HG02852 (cell line): ENCODE measurements at regions not wholly inside any gene's neighbourhood (a gene's known extent, or its start where the extent isn't known, plus 50 kb on each side); places are given as distances from the start of the nearest gene placed in this dataset.
"Not testable (repeated sequence)": the region's sequence is repeated elsewhere in the genome, so short reads cannot be mapped to it uniquely, and the experiment has no call there.

Experiments
- ATAC-seq: cut with Tn5 transposase; IDR thresholded peaks from one replicate; pipeline ENCODE4 v1.9.1; 2021; ENCODE audit warnings: mild to moderate bottlenecking, moderate library complexity; ENCODE audit not compliant: unreplicated experiment

DNA sequence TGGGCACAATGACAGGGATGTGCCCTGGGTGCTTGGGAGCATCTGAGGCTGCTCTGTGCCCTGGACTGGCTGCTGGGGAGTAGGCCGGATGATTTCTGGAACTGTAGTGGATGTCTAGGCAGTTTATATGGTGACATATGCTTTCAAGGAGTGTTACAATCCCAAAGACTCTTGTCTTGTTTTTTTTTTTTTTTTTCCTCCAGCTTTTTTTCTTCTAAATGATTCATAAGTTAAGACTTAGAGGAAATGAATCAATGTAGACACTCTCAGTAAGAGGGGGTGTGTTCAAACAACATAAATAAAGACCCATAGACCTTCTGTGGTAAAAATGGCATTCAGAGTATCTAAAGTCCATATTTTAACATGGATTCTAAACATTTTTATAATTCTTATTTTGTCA lies 706.1 kb upstream of the GOLIM4 start:
- no peak for ATAC-seq

DNA sequence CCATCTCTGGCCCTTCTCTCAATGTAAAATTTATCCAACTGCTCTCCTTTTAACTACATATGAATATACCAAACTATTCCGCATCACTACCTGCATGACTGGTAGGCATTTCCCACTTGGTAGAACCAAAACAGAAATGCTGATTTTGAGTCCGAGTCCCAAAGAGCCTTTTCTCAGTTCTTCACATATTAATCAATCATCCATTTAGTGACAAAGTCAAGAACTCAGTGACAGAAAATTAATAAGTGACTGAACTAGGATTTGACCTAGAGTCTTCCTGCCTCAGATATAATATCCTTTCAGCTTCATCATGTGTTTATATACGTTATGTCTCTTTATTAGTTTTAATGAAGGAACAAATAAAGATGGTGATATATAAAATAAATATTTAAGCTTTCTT lies 700.6 kb upstream of the GOLIM4 start:
- ATAC-seq, result no peak

DNA sequence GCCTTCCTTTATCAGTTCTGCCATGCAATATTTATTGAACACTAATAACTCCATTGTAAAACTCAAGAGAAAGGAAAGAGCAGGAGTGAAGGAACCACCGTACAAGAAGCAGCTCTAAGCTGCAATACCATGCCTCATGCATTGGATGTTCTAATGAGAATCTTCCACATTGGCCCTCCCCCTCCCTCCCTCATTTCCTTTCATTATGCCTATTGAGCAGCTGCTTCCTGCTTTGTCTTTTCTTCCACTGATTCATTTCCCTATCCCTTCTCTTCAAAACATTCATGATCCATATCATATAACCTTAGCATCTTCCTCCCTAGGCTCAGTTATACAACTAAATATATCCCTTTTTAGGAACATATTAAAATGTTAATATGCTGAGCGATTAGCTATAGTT lies 698.7 kb upstream of the GOLIM4 start:
- no peak for ATAC-seq

DNA sequence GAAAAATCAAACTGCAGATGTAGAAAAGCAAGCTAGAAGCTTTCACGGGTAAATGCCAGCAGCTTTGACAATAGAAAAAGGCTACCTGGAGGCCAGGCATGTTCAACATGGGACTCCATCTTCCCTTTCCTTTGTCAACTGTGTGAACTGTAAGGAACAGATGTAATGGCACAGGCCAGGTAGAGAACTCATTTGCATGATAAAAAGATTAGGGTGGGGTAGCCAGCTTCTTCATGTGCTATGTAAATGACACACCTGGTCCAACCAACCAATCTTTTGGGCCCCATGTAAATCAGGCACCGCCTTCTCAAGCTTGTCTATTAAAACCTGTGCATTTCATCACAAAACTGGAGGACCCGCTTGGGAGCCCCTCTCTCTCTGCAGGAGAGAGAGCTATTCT lies 686.5 kb upstream of the GOLIM4 start:
- ATAC-seq, result no peak

GRCh38 chr3:168779970-168780645 lies 684.4 kb upstream of the GOLIM4 start:
- ATAC-seq, result not testable (repeated sequence)

GRCh38 chr3:168753724-168754123 lies 658.0 kb upstream of the GOLIM4 start:
- no peak for ATAC-seq

DNA sequence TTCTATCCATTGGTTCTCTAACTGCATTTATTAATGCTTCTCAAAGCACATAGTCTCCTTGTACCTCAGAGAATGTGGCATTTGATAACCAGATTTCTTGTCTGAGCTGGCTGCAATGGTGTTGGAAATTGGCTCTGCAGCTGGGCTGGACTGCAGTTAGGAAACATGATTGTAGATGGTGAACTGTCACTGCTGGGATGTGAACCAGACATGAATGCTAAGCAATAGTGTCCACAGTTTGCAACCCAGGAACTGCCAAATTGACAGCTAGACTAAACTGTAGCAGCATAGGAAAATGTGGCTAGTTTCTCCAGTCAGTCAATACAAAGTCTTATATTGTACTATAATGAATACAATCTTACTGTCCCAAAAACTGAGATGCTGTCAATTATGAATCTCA lies 656.6 kb upstream of the GOLIM4 start:
- no peak for ATAC-seq

DNA sequence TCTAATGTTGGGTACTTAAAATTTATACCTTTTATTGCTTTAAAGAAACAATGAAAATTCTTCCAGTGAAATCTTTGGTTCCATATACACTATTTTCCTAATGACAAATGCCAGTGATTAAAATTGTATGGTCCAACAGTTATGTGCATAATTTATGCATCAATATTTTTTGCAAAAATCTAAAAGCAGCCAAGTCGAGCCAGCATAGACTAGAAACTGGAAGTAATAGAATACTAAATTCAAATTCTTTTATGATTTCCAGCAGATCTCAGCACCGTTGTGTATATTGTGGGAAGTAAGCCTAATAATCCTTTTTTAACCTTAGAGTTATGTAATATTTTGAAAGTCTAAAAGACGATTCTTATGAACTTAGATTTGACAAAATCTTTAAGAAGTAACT lies 652.0 kb upstream of the GOLIM4 start:
- ATAC-seq, result no peak

DNA sequence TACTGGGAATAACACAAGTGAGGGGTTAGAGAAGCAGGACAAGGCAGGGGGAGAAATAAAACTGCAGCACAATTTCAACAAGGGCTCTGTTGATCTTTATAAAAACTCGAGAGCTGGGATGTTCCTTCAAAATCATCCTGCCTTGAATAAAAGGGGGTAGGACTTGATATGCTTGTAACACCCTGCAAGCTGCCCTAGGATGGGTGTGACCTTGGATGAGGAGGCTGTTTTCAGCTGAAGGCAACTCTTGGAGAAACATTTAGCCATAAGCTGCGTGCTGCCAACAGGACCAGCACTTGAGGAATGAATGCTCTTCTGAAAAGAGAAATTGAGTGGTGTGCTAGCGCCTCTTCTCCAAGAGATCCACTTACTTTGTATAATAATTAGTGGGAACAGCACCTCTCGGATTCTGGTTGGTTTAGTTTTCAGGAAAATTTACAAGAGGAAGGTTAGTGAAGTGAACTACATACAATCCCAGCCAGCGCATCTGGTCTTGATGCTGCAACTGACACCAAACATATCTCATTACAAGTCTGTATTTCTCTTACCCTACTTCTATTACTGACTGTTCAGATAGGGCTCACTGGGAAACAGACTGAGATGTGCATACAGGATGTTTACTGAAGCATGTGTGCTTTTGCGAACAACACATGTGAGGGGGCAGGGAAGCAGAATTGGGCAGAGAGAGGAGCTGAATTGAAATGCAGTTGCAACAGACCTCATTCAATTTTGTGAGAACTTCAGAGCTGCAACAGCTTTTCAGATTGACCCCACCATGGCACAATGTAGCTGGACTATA lies 643.0 kb upstream of the GOLIM4 start:
- no peak for ATAC-seq

GRCh38 chr3:168736202-168736601 lies 640.5 kb upstream of the GOLIM4 start:
- ATAC-seq, result no peak

GRCh38 chr3:168730073-168730472 lies 634.3 kb upstream of the GOLIM4 start:
- ATAC-seq, result no peak

DNA sequence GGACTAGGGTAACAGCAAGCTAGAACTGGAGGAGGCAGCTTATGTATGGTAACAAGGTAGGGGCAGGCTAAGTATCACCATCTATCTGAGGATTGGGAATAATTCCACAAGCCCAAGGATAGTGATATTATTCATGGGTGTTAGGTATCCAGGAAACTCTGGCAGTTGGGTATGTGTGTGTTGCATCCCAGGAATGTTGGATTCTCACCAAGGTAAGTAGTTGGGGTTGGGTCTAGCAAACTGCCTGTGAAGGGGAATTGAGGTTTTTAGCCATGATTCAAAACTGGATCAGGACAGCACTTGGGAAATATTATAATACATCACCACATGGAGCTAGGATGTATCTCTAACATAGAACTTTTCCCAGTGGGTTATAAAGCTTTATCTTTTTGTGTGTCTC lies 626.4 kb upstream of the GOLIM4 start:
- no peak for ATAC-seq

DNA sequence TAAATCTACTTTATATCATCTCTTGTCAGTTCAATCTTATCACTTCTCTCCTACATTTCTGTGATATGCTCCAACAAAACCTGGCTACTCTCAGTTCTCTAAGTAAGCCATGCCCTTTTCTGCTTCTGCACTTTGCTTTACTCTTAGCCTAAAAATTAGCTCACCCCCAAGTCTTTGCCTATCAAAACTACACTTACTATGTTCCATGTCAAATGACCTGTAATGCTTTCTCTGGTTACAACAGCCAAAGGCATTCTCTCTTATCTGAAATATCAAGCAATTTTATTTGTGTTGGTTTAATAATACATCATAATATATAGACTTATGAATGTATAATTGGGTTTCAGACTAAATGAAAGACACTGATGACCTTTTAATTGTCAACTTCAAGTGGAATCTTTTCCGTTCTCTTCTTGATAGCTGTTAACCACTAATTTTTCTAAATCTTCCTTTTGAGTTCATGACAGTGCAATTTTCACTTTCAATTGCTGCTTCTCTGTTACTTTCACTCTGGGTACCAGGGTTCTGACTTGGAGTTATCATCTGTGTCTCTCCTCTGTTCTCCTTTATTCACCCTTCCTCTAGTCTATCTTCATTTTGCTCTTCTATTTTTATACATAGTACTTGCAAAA lies 619.0 kb upstream of the GOLIM4 start:
- peak; percentile 96 for ATAC-seq

DNA sequence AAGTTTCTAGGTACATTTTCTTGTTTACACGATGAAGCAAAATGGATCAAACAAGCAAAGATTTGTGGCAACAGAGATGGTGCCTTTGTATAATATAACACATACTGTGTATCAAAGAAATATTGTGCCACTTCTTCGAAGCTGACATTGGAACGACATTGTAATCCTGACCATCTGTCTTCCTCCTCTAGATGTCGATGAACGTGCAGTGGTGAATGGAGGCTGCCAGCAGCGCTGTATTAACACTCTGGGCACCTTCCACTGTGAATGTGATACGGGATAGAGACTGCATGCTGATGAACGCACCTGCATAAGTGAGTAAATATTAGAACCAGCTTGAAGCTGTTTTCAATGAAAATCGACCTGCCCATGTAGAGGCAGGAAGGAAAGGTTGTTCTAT lies 613.3 kb upstream of the GOLIM4 start:
- no peak for ATAC-seq

DNA sequence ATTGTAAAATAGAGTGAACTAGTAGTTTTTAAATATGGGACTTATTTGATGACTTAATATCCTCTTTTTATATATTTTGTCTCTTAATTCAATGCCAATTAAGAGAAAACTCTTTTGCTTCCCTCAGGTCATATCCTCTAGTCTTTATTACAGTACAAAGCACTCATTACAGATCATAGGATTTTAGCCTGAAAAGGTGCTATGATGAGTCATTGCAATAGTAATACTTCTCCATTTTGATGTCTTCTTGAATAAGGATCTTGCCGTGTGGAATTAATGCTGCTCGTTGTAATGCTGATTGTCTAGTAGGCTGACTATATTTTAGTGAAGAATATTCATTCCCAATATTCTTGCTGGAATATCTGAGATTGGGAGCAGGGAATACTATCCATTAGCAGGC lies 612.2 kb upstream of the GOLIM4 start:
- peak; percentile 63 for ATAC-seq

DNA sequence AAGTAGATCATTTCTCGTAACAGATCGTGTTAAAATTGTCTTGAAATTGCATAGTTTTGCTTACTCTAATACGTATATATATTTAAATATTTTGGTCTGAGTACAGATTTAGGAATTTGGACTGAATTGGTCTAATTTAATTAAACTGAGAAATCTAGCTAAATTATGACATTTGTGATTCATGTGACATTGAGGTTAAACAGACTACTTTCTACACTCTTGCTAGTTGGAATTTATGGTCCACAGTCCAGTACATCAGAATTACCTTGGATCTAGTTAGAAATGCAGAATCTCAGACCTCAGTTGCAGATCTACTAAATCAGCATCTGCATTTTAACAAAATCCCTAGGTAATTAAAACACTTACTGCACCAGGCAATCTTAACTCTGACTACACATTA lies 609.7 kb upstream of the GOLIM4 start:
- ATAC-seq, result no peak

DNA sequence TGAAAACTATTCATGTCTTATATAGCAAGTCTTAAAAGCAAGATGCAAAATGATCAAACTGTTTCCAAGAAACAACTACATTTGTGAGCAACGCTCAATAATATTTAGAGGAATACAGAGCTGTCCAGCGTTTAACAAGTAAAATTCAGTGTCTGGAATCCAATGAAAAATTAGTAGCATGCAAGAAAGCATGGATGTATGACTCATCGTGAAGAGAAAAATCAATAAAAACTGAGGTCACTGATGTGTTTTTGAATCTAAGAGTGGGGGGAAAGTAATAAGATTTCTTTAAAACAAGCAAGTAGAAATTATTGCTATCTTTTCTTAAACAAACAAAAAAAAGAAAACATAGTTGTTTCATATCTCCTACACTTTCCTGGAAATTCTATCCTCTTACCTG lies 600.3 kb upstream of the GOLIM4 start:
- no peak for ATAC-seq

DNA sequence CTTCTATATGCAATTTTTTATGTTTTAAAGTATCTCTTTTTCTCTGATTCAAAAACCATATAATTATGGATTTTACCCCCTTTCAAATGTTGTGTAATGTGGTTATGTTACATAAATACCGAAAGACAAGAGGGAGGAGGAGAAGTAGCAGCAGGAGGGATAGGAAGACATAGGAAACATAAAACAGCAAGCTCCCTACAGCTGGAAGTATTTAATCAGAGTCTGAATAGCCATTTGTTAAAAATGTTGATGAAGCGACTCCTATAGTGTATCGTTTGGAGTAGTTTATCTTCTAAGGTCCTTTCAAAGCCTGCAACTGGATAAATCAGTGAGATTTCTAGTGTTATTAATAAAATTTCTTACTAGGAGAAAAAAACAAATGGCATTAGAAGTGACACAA lies 598.1 kb upstream of the GOLIM4 start:
- no peak for ATAC-seq

DNA sequence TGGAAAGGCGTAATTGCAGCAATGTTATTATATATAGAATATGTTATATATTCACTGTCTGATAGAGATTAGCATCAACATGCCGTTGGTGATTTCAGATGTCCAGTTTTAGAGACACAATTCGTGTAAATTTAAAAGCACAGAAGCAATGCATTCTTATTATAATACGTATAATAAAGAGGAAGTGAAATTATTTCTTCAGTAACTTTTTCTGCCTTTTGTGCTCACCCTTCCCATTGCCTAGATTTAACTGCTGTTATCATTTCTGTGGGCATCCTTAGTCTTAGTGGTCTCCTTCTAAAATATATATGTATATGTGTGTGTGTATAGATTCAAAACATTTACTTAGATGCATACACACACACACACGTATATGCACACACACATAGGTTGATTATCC lies 592.5 kb upstream of the GOLIM4 start:
- no peak for ATAC-seq

DNA sequence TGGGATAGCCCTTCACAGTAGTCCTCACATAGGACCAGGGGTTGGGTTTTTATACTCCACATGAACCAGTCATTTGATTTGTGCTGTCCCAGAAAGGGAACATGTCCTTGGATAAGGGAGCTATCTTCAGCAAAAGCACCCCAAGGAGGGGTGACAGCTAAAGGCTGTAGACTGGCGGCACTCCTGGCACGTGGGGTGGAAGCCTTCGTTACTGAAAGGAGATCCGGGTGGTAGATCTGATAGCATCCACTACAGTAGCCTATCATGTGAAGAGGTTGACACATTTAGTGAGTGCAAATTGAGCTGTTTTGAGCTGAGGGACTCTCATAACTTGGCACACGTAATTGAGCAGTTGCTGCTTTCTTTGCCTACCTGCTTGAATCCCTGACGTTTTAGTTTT lies 588.8 kb upstream of the GOLIM4 start:
- no peak for ATAC-seq

- ATAC-seq, result no peak
Measured at GRCh38 chr3:168678730-168679129, 583.0 kb upstream of the GOLIM4 start.

DNA sequence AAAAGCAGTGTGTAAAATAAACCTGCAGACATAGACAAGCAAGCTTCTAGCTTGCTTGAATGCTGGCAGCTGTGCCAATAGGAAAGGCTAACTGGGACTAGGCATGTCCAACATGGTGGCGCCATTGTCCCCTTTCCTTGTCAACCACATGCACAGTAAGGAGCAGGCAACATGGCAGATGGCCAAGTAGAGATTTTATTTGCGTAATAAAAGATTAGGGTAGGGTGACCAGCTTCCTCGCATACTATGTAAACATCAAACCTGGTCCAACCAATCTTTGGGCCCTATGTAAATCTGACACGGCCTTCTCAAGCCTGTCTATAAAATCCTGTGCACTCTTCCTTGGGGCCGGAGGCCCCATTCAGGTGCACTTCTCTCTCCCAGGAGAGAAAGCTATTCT lies 575.4 kb upstream of the GOLIM4 start:
- no peak for ATAC-seq
